ENCODE measurements at regions not wholly inside any gene's neighbourhood (a gene's known extent, or its start where the extent isn't known, plus 50 kb on each side); places are given as distances from the start of the nearest gene placed in this dataset.

- Histone ChIP-seq H4K20me1 (ENCODE audit: insufficient read depth) (no peaks in the 10 kb centered on the region), H2AFZ (ENCODE audit: low read depth, low read length, poor library complexity, severe bottlenecking) (no peak overlapping the region), H3K4me3 (replicated peaks in 1 of 2; ENCODE audit: low read depth in 1 of 2, low read length in 2 of 2) (no peak overlapping the region), H3K9ac (ENCODE audit: low read length) (no peak overlapping the region), H3K79me2 (ENCODE audit: insufficient read depth, low read length) (no peaks in the 10 kb centered on the region), H3K27ac (ENCODE audit: low read depth, low read length) (no peak overlapping the region), H3K4me1 (ENCODE audit: control insufficient read depth in 1 of 2, insufficient read depth in 2 of 2, low read length in 2 of 2) (no peaks in the 10 kb centered on the region), H3K36me3 (ENCODE audit: control insufficient read depth in 1 of 2, insufficient read depth in 2 of 2, low read length in 2 of 2) (no peaks in the 10 kb centered on the region), H3K9me2 (ENCODE audit: insufficient read depth) (no peaks in the 10 kb centered on the region), H3K4me2 (ENCODE audit: low read length) (no peak overlapping the region), H3K27me3 (ENCODE audit: insufficient read depth, low read length) (no peaks in the 10 kb centered on the region), H3K9me3 (ENCODE audit: control insufficient read depth in 1 of 2, insufficient read depth in 1 of 2, low read depth in 1 of 2, low read length in 2 of 2) (no peaks in the 10 kb centered on the region)
- ChIA-PET RAD21 (ENCODE audit: low non-redundant PET in 1 of 2, low total read pairs in 2 of 2, uncharacterized antibody in 2 of 2, unreplicated experiment in 2 of 2) (no interaction called here), CTCF (no interaction called here), POLR2A (no interaction called here)
- intact Hi-C loops (cut with micrococcal nuclease): no loop called here
- ATAC-seq: no peak
- TF ChIP-seq POLR2AphosphoS5 (IDR thresholded peaks at IDR 0.05; ENCODE audit: low read depth, low read length) (no peak), CTCF (IDR thresholded peaks at IDR 0.05 in 2 of 3, conservative IDR thresholded peaks at IDR 0.05 in 1 of 3; ENCODE audit: borderline replicate concordance in 1 of 3, insufficient read depth in 1 of 3, low read depth in 2 of 3, low read length in 2 of 3) (no peak), JUND (IDR thresholded peaks at IDR 0.05) (no peak), REST (IDR thresholded peaks at IDR 0.05; ENCODE audit: low read depth) (no peak), FOSL1 (IDR thresholded peaks at IDR 0.05; ENCODE audit: low read depth) (no peak)
- no peak for DNase-seq (ENCODE audit: low read depth, low spot score)
- no TSS peak for BruUV-seq (replicated peaks)
These were observed 138.5 kb upstream of the SRRM4 start for GRCh38 chr12:118842866-118843265.

All from HCT116 (cell line).